Neural cell (in vitro differentiated cells): ENCODE measurements at regions not wholly inside any gene's neighbourhood (a gene's known extent, or its start where the extent isn't known, plus 50 kb on each side); places are given as distances from the start of the nearest gene placed in this dataset.

ENCODE experiments used
- H2AFZ ChIP-seq: fragments of 200-600, 300-800 bp; sonication (generic), shearing (Covaris generic); 2 replicates; pipeline ENCODE4 v1.6.0; 2014; ENCODE audit warnings: low read depth, mild to moderate bottlenecking, antibody characterized with exemption, low read length, moderate library complexity
- H3F3A ChIP-seq: fragments of 200-600 bp; shearing (Covaris generic); 2 replicates; pipeline ENCODE4 v1.6.1; 2016; ENCODE audit warnings: mild to moderate bottlenecking, moderate library complexity, mixed read lengths, antibody characterized with exemption, low read length; ENCODE audit not compliant: insufficient read depth, poor library complexity, severe bottlenecking
- H3K27ac ChIP-seq: fragments of 200-600, 300-800 bp; sonication (generic), shearing (Covaris generic); 2 replicates; pipeline ENCODE4 v1.5.1; 2014; ENCODE audit warnings: mild to moderate bottlenecking, low read length, moderate library complexity
- H3K27me3 ChIP-seq: fragments of 300-800, 200-600 bp; sonication (generic), shearing (Covaris generic); 2 replicates; pipeline ENCODE4 v1.6.0; 2014; ENCODE audit warnings: mild to moderate bottlenecking, low read depth, low read length, moderate library complexity; ENCODE audit not compliant: insufficient read depth
- H3K36me3 ChIP-seq: fragments of 300-800, 200-600 bp; sonication (generic), shearing (Covaris generic); 2 replicates; pipeline ENCODE4 v1.5.1; 2014; ENCODE audit warnings: mild to moderate bottlenecking, antibody characterized with exemption, low read length, moderate library complexity; ENCODE audit not compliant: insufficient read depth
- H3K4me2 ChIP-seq: fragments of 300-800, 200-600 bp; sonication (generic), shearing (Covaris generic); 2 replicates; pipeline ENCODE4 v1.6.0; 2014; ENCODE audit warnings: mild to moderate bottlenecking, low read length
- H3K4me3 ChIP-seq: fragments of 300-800, 200-600 bp; sonication (generic), shearing (Covaris generic); 2 replicates; pipeline ENCODE4 v1.5.1; 2014; ENCODE audit warnings: mild to moderate bottlenecking, low read length, moderate library complexity
- H3K79me2 ChIP-seq: fragments of 200-600 bp; shearing (Covaris generic); replicated peaks from 2 replicates; pipeline ENCODE4 v1.6.0; 2014; ENCODE audit warnings: mild to moderate bottlenecking, low read length, moderate library complexity; ENCODE audit not compliant: insufficient read depth
- H3K9ac ChIP-seq: fragments of 300-800, 200-600 bp; sonication (generic), shearing (Covaris generic); 2 replicates; pipeline ENCODE4 v1.6.1; 2016; ENCODE audit warnings: mild to moderate bottlenecking, low read length, mixed read lengths
- H3K9me2 ChIP-seq: fragments of 200-600 bp; shearing (Covaris generic); 2 replicates; pipeline ENCODE4 v1.6.1; 2016; ENCODE audit warnings: mild to moderate bottlenecking, low read length, mixed read lengths; ENCODE audit not compliant: insufficient read depth
- H3K9me3 ChIP-seq: fragments of 200-600, 300-800 bp; sonication (generic), shearing (Covaris generic); 2 replicates; pipeline ENCODE4 v1.6.1; 2016; ENCODE audit warnings: mild to moderate bottlenecking, mixed run types, low read length, moderate library complexity, mixed read lengths
- H4K20me1 ChIP-seq: fragments of 200-600 bp; shearing (Covaris generic); 2 replicates; pipeline ENCODE4 v1.6.1; 2016; ENCODE audit warnings: mild to moderate bottlenecking, mixed run types; ENCODE audit not compliant: insufficient read depth
- EP300 ChIP-seq: fragments of 450-650 bp; conservative IDR thresholded peaks from 2 replicates; pipeline ENCODE4 v1.6.1; 2014; ENCODE audit warnings: antibody characterized with exemption, mild to moderate bottlenecking, moderate library complexity; ENCODE audit not compliant: poor library complexity, severe bottlenecking
- EZH2 ChIP-seq: fragments of 200-600, 300-800 bp; shearing (Covaris generic), sonication (generic); IDR thresholded peaks from 2 replicates; pipeline ENCODE4 v1.6.1; 2014; ENCODE audit warnings: antibody characterized with exemption, low read length, borderline replicate concordance, mild to moderate bottlenecking; ENCODE audit not compliant: insufficient read depth, poor library complexity, severe bottlenecking
- MXI1 ChIP-seq: fragments of 450-650 bp; conservative IDR thresholded peaks from 2 replicates; pipeline ENCODE4 v1.6.1; 2014; ENCODE audit warnings: antibody characterized with exemption, mild to moderate bottlenecking; ENCODE audit not compliant: poor library complexity, severe bottlenecking
- POLR2AphosphoS5 ChIP-seq: IDR thresholded peaks from 2 replicates; pipeline ENCODE4 v1.6.1; 2012
- RAD21 ChIP-seq: fragments of 450-650 bp; conservative IDR thresholded peaks from 2 replicates; pipeline ENCODE4 v1.6.1; 2014; ENCODE audit warnings: antibody characterized with exemption, mild to moderate bottlenecking, moderate library complexity
- SMC3 ChIP-seq: fragments of 450-650 bp; conservative IDR thresholded peaks from 2 replicates; pipeline ENCODE4 v1.6.1; 2014; ENCODE audit warnings: antibody characterized with exemption, mild to moderate bottlenecking, moderate library complexity; ENCODE audit not compliant: poor library complexity
- TAF1 ChIP-seq: IDR thresholded peaks from 2 replicates; pipeline ENCODE4 v1.6.1; 2012; ENCODE audit warnings: low read depth
- TF ChIP-seq, protein P1 (sequence below): IDR thresholded peaks from 2 replicates; pipeline ENCODE4 v1.6.1; 2012; ENCODE audit warnings: borderline replicate concordance
- TF ChIP-seq, protein P2 (sequence below): fragments of 450-650 bp; IDR thresholded peaks from 2 replicates; pipeline ENCODE4 v1.5.1; 2014; ENCODE audit warnings: antibody characterized with exemption, mild to moderate bottlenecking, moderate library complexity; ENCODE audit not compliant: poor library complexity, severe bottlenecking

DNA sequence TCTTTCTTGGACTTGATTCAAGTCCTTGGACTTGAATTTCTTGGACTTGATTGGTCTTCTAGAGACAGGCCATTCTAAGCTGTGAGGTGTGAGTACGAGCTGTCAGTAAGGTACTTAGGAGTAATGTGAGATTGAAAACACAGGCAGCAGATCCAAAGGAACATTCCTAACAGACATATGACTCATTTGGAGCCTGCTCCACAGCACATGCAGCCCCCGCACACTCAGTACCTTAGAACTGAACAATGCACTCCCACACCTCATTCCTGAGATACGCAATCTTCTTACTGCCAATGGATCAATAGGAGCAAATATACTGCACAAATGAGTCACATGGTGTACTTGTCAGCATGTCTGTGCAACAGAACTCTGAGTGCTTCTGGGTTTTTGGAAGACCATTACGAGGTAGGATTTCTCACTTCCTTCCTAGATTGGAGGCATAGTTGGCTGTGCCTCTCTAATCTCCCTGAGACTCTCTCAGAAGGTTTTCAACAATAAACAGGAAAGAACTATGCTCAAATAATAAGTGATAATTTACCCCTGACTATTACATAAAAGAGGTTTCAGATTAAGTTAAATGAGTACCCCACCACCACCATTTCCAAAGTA lies 243.1 kb downstream of the KCNA4 start:
- H3K9ac ChIP-seq, result no peak overlapping the region
- H3K9me2 ChIP-seq, result no peaks in the 10 kb centered on the region
- H3K9me3 ChIP-seq, result no peaks in the 10 kb centered on the region
- no peaks in the 10 kb centered on the region for H3K27me3 ChIP-seq
- no peak overlapping the region for H3K4me2 ChIP-seq
- no peaks in the 10 kb centered on the region for H3F3A ChIP-seq
- H3K27ac ChIP-seq, result no peak overlapping the region
- no peaks in the 10 kb centered on the region for H3K79me2 ChIP-seq
- no peak overlapping the region for H3K4me3 ChIP-seq
- no peak overlapping the region for H2AFZ ChIP-seq
- no peaks in the 10 kb centered on the region for H3K36me3 ChIP-seq
- no peaks in the 10 kb centered on the region for H4K20me1 ChIP-seq
- TF ChIP-seq RAD21 (no peak), POLR2AphosphoS5 (no peak), EZH2 (no peak), EP300 (no peak), TAF1 (no peak), MXI1 (no peak), SMC3 (no peak)
- TF ChIP-seq, protein P1, sequence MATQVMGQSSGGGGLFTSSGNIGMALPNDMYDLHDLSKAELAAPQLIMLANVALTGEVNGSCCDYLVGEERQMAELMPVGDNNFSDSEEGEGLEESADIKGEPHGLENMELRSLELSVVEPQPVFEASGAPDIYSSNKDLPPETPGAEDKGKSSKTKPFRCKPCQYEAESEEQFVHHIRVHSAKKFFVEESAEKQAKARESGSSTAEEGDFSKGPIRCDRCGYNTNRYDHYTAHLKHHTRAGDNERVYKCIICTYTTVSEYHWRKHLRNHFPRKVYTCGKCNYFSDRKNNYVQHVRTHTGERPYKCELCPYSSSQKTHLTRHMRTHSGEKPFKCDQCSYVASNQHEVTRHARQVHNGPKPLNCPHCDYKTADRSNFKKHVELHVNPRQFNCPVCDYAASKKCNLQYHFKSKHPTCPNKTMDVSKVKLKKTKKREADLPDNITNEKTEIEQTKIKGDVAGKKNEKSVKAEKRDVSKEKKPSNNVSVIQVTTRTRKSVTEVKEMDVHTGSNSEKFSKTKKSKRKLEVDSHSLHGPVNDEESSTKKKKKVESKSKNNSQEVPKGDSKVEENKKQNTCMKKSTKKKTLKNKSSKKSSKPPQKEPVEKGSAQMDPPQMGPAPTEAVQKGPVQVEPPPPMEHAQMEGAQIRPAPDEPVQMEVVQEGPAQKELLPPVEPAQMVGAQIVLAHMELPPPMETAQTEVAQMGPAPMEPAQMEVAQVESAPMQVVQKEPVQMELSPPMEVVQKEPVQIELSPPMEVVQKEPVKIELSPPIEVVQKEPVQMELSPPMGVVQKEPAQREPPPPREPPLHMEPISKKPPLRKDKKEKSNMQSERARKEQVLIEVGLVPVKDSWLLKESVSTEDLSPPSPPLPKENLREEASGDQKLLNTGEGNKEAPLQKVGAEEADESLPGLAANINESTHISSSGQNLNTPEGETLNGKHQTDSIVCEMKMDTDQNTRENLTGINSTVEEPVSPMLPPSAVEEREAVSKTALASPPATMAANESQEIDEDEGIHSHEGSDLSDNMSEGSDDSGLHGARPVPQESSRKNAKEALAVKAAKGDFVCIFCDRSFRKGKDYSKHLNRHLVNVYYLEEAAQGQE, result no peak
- TF ChIP-seq, protein P2, sequence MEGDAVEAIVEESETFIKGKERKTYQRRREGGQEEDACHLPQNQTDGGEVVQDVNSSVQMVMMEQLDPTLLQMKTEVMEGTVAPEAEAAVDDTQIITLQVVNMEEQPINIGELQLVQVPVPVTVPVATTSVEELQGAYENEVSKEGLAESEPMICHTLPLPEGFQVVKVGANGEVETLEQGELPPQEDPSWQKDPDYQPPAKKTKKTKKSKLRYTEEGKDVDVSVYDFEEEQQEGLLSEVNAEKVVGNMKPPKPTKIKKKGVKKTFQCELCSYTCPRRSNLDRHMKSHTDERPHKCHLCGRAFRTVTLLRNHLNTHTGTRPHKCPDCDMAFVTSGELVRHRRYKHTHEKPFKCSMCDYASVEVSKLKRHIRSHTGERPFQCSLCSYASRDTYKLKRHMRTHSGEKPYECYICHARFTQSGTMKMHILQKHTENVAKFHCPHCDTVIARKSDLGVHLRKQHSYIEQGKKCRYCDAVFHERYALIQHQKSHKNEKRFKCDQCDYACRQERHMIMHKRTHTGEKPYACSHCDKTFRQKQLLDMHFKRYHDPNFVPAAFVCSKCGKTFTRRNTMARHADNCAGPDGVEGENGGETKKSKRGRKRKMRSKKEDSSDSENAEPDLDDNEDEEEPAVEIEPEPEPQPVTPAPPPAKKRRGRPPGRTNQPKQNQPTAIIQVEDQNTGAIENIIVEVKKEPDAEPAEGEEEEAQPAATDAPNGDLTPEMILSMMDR, result no peak

DNA sequence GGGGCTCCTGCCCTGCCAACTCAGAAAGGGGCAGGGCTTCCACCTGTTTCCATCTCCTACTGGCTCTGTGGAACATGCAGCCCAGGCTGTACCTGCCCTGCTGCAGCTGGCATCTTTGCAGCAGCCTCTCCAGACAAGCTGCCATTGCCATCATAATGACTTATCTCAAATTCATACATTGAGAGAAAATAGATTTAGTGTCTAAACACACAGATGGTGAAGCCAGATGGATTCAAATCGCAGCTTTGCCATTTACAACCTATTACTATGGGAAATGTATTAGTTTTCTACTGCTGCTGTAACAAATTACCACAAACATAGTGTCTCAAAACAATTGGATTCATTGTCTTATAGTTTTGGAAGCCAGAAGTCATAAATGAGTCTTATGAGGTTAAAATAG lies 260.0 kb downstream of the KCNA4 start:
- no peak for TF ChIP-seq TAF1
- TF ChIP-seq, protein P2, result no peak
- no peak for TF ChIP-seq EP300
- no peak for TF ChIP-seq RAD21
- no peak for TF ChIP-seq SMC3
- TF ChIP-seq, protein P1, result no peak
- TF ChIP-seq MXI1, result no peak
- Histone ChIP-seq H3K4me2 (no peak overlapping the region), H3K9me2 (no peaks in the 10 kb centered on the region), H3K9me3 (no peaks in the 10 kb centered on the region), H3F3A (no peaks in the 10 kb centered on the region), H2AFZ (no peak overlapping the region), H4K20me1 (no peaks in the 10 kb centered on the region), H3K79me2 (no peaks in the 10 kb centered on the region), H3K27me3 (no peaks in the 10 kb centered on the region), H3K9ac (no peak overlapping the region), H3K27ac (no peak overlapping the region), H3K4me3 (no peak overlapping the region), H3K36me3 (no peaks in the 10 kb centered on the region)
